ENCODE measurements at regions not wholly inside any gene's neighbourhood (a gene's known extent, or its start where the extent isn't known, plus 50 kb on each side); places are given as distances from the start of the nearest gene placed in this dataset.

- TF ChIP-seq POLR2AphosphoS5 (IDR thresholded peaks at IDR 0.05; ENCODE audit: low read depth) (no peak), REST (IDR thresholded peaks at IDR 0.05; ENCODE audit: unreplicated experiment) (no peak)
Measured at GRCh38 chr18:47558110-47558750, 306.8 kb upstream of the SKOR2 start (continued).

GRCh38 chr18:47557160-47557559, 305.7 kb upstream of the SKOR2 start:
- Mint-ChIP-seq H3K27me3 (ENCODE audit: insufficient read depth, low read depth, poor library complexity) (peaks cover 14% of the 10 kb centered on the region), H3K9me3 (peaks cover 3% of the 10 kb centered on the region; the same call in 1 of the 3 replicates), H3K4me1 (peaks cover 42% of the 10 kb centered on the region), H3K36me3 (ENCODE audit: low read depth) (no peaks in the 10 kb centered on the region; the same call in 2 of the 3 replicates), H3K4me3 (no peak overlapping the region), H3K27ac (no peak overlapping the region)
- Histone ChIP-seq H3K4me2 (no peak overlapping the region), H2AFZ (no peak overlapping the region), H3K79me2 (replicated peaks; ENCODE audit: insufficient read depth) (no peaks in the 10 kb centered on the region), H3K4me1 (ENCODE audit: insufficient read depth) (peaks cover 29% of the 10 kb centered on the region), H4K20me1 (replicated peaks; ENCODE audit: insufficient read depth) (no peaks in the 10 kb centered on the region), H3F3A (replicated peaks; ENCODE audit: low read depth) (no peaks in the 10 kb centered on the region), H3K36me3 (ENCODE audit: insufficient read depth) (no peaks in the 10 kb centered on the region), H3K9me2 (ENCODE audit: insufficient read depth) (no peaks in the 10 kb centered on the region; the same call in 1 of the 2 replicates), H3K4me3 (no peak overlapping the region), H3K27me3 (ENCODE audit: insufficient read depth) (no peaks in the 10 kb centered on the region), H3K27ac (ENCODE audit: low read depth) (no peak overlapping the region)
- ATAC-seq (peak; percentile 38), DNase-seq (ENCODE audit: low spot score) (peak; percentile 27)
- TF ChIP-seq CTCF (conservative IDR thresholded peaks at IDR 0.05; ENCODE audit: low read depth in 2 of 2) (peak; percentile 44 to 63), JUNB (IDR thresholded peaks at IDR 0.05; ENCODE audit: unreplicated experiment) (no peak)

- no peaks in the 10 kb centered on the region for H3K79me2 ChIP-seq (replicated peaks; ENCODE audit: insufficient read depth)
- peaks cover under 1% of the 10 kb centered on the region for H3K27me3 Mint-ChIP-seq (ENCODE audit: insufficient read depth, low read depth, poor library complexity)
- no peak for TF ChIP-seq EZH2 (IDR thresholded peaks at IDR 0.05; ENCODE audit: low read depth, unreplicated experiment)
- TF ChIP-seq NANOG (IDR thresholded peaks at IDR 0.05; ENCODE audit: borderline replicate concordance), result no peak
- TF ChIP-seq STAT1 (IDR thresholded peaks at IDR 0.05; ENCODE audit: unreplicated experiment), result no peak
- TF ChIP-seq ZNF462 (CRISPR knock-in tag; IDR thresholded peaks at IDR 0.05), result no peak
Measured at GRCh38 chr18:47552783-47553182, 301.3 kb upstream of the SKOR2 start.

More at GRCh38 chr18:47552783-47553182, 301.3 kb upstream of the SKOR2 start:
- no peak overlapping the region for H2AFZ ChIP-seq
- H3K4me3 Mint-ChIP-seq, result no peak overlapping the region
- no peaks in the 10 kb centered on the region for H3K27me3 ChIP-seq (ENCODE audit: insufficient read depth)
- peaks cover under 1% of the 10 kb centered on the region; the same call in 1 of the 2 replicates for H3K4me1 ChIP-seq (ENCODE audit: insufficient read depth)
- no peaks in the 10 kb centered on the region for H3K36me3 Mint-ChIP-seq (ENCODE audit: low read depth)
- no peaks in the 10 kb centered on the region for H3K36me3 ChIP-seq (ENCODE audit: insufficient read depth)
- H3K27ac Mint-ChIP-seq, result no peak overlapping the region
- no peak for DNase-seq (ENCODE audit: low spot score)
- no peaks in the 10 kb centered on the region; the same call in 1 of the 2 replicates for H3K9me2 ChIP-seq (ENCODE audit: insufficient read depth)
- no peak overlapping the region for H3K27ac ChIP-seq (ENCODE audit: low read depth)
- H3K4me3 ChIP-seq, result no peak overlapping the region
- H3K9me3 Mint-ChIP-seq, result no peaks in the 10 kb centered on the region
- ATAC-seq, result no peak
- H3K4me1 Mint-ChIP-seq, result peaks cover 5% of the 10 kb centered on the region
- no peaks in the 10 kb centered on the region for H4K20me1 ChIP-seq (replicated peaks; ENCODE audit: insufficient read depth)
- H3F3A ChIP-seq (replicated peaks; ENCODE audit: low read depth), result no peaks in the 10 kb centered on the region
- H3K4me2 ChIP-seq, result no peak overlapping the region
